ENCODE measurements at regions not wholly inside any gene's neighbourhood (a gene's known extent, or its start where the extent isn't known, plus 50 kb on each side); places are given as distances from the start of the nearest gene placed in this dataset.
"Not testable (repeated sequence)": the region's sequence is repeated elsewhere in the genome, so short reads cannot be mapped to it uniquely, and the experiment has no call there.

DNA sequence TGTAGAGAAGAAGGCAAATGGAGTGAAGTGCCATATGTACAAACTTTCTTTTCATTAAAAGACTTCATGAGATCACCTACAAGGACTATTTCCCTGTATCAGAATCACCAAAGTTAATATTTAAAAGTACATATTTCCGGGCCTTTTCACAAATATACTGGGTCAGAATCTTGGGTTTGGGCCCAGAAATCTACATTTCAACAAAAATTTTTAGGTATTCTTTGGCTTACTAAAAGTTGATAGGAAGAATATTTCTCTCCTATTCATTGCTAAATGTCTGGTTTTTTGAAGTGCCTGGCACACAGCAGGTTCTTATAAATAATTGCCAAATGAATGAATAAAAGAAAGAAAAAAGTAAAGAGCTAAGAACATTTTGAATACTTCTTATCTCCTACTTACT lies 843.8 kb upstream of the ACVR2A start:
- H3K27me3 ChIP-seq (ENCODE audit: insufficient read depth, low read depth, severe bottlenecking), result no peaks in the 10 kb centered on the region
- no peak overlapping the region for H3K27ac ChIP-seq
- no peak overlapping the region for H3K4me3 ChIP-seq (ENCODE audit: low read depth, low read length)
- no peak for DNase-seq
- no peaks in the 10 kb centered on the region for H3K9me3 ChIP-seq (ENCODE audit: severe bottlenecking)
- TF ChIP-seq CTCF (IDR thresholded peaks at IDR 0.05; ENCODE audit: low read depth, low read length), result no peak
- no peaks in the 10 kb centered on the region for H3K36me3 ChIP-seq

- not testable (repeated sequence) for DNase-seq; H3K9me3 ChIP-seq (ENCODE audit: severe bottlenecking); H3K36me3 ChIP-seq; H3K4me3 ChIP-seq (ENCODE audit: low read depth, low read length); H3K27me3 ChIP-seq (ENCODE audit: insufficient read depth, low read depth, severe bottlenecking); H3K27ac ChIP-seq
Measured at GRCh38 chr2:147000151-147000550, 844.7 kb upstream of the ACVR2A start.

DNA sequence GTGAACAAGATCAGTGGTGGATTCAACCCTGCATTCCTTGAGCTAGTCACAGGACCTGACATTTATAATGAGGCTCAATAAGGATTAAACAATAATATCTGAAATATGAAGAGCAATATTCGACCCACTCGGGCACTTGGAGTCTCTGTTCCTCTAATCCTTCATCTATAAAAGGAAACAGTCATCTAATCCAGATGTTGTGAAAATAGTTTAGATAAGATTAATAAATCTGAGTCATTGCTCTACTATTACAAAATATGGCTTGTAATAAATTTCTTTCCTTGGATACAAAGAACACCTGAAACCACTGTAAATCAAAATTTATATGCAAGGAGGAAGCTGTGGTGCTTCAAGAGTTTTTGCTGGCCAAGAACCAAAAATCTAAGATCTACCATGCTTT lies 846.9 kb upstream of the ACVR2A start:
- H3K9me3 ChIP-seq (ENCODE audit: severe bottlenecking), result no peaks in the 10 kb centered on the region
- TF ChIP-seq CTCF (IDR thresholded peaks at IDR 0.05; ENCODE audit: low read depth, low read length), result no peak
- no peak for DNase-seq
- no peaks in the 10 kb centered on the region for H3K36me3 ChIP-seq
- H3K27me3 ChIP-seq (ENCODE audit: insufficient read depth, low read depth, severe bottlenecking), result no peaks in the 10 kb centered on the region
- no peak overlapping the region for H3K4me3 ChIP-seq (ENCODE audit: low read depth, low read length)
- no peak overlapping the region for H3K27ac ChIP-seq

GRCh38 chr2:146997488-146997887 lies 847.3 kb upstream of the ACVR2A start:
- Histone ChIP-seq H3K27ac (no peak overlapping the region), H3K9me3 (ENCODE audit: severe bottlenecking) (no peaks in the 10 kb centered on the region), H3K27me3 (ENCODE audit: insufficient read depth, low read depth, severe bottlenecking) (no peaks in the 10 kb centered on the region), H3K36me3 (no peaks in the 10 kb centered on the region), H3K4me3 (ENCODE audit: low read depth, low read length) (no peak overlapping the region)
- no peak for DNase-seq
- TF ChIP-seq CTCF (IDR thresholded peaks at IDR 0.05; ENCODE audit: low read depth, low read length), result no peak

GRCh38 chr2:146994246-146994645 lies 850.6 kb upstream of the ACVR2A start:
- Histone ChIP-seq H3K27me3 (ENCODE audit: insufficient read depth, low read depth, severe bottlenecking) (no peaks in the 10 kb centered on the region), H3K27ac (no peak overlapping the region), H3K36me3 (no peaks in the 10 kb centered on the region), H3K4me3 (ENCODE audit: low read depth, low read length) (no peak overlapping the region), H3K9me3 (ENCODE audit: severe bottlenecking) (no peaks in the 10 kb centered on the region)
- no peak for DNase-seq
- no peak for TF ChIP-seq CTCF (IDR thresholded peaks at IDR 0.05; ENCODE audit: low read depth, low read length)

- no peaks in the 10 kb centered on the region for H3K9me3 ChIP-seq (ENCODE audit: severe bottlenecking)
- H3K36me3 ChIP-seq, result no peaks in the 10 kb centered on the region
- H3K27ac ChIP-seq, result no peak overlapping the region
- DNase-seq, result no peak
- no peak for TF ChIP-seq CTCF (IDR thresholded peaks at IDR 0.05; ENCODE audit: low read depth, low read length)
- no peaks in the 10 kb centered on the region for H3K27me3 ChIP-seq (ENCODE audit: insufficient read depth, low read depth, severe bottlenecking)
- H3K4me3 ChIP-seq (ENCODE audit: low read depth, low read length), result no peak overlapping the region
Measured at GRCh38 chr2:146992466-146992865, 852.4 kb upstream of the ACVR2A start.

Data from WERI-Rb-1 (cell line).